ENCODE measurements at regions not wholly inside any gene's neighbourhood (a gene's known extent, or its start where the extent isn't known, plus 50 kb on each side); places are given as distances from the start of the nearest gene placed in this dataset.

- DNase-seq (ENCODE audit: low read depth in 2 of 2) = no peak
Measured at GRCh38 chr4:35938936-35939335, 305.4 kb downstream of the ARAP2 start.

GRCh38 chr4:35939751-35940150, 304.6 kb downstream of the ARAP2 start:
- DNase-seq (ENCODE audit: low read depth in 2 of 2) = no peak

DNA sequence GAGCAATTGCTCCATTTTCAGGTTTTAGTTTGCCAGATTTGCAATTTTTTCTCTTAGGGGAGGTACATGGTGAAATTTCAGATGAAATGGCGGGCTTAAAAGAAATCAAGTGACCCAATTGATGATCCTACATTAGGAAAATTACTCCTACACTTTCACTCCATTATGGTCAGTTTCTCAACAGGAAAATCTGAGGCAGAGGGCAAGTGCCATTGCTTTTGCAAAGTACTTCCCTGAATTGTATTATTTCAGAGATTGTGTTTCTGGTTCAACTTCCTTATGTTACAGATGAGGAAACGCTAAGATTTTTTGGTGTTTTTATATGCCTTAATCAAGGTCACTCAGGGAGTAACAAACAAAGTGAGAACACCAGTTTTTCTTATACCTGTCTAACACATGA, 302.2 kb downstream of the ARAP2 start:
- no peak for DNase-seq (ENCODE audit: low read depth in 2 of 2)

DNA sequence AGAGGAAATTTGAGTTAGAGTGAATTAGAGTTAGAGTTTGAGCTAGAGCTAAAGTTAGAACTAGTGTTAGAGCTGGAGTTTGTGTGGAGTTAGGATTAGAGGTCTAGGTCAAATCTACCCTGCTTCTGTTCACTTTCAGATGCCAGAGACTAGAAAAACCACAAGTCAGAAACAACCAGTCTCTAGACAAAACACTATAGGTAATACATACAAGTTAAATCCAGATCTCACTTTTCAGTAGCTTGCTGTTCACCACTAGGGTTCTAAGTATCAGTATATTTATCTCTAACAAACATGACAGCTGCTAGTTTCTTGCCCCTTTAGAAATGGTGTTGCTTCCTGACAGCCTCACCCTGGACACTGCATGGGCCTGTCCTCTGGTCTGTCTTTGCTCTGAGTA, 300.7 kb downstream of the ARAP2 start:
- DNase-seq (ENCODE audit: low read depth in 2 of 2) = no peak

DNA sequence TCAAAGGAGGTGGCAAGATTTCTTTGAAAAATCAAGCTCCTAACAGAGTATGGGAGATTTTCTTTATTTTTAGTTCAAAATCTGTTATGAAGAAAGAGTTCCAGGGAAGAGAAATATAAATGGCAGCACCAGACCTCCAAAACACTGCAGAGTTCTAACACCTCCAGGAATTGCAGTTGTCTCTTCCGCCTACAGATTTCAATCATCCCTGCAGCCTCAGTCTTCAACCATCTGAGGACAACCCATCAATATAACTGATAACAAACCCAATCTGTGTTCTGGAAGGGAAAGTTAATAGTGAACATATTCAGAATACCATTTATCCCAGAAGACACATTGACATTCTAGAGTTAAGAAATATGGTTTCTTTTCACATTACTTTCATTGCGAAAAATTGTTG, 296.1 kb downstream of the ARAP2 start:
- no peak for DNase-seq (ENCODE audit: low read depth in 2 of 2)

DNA sequence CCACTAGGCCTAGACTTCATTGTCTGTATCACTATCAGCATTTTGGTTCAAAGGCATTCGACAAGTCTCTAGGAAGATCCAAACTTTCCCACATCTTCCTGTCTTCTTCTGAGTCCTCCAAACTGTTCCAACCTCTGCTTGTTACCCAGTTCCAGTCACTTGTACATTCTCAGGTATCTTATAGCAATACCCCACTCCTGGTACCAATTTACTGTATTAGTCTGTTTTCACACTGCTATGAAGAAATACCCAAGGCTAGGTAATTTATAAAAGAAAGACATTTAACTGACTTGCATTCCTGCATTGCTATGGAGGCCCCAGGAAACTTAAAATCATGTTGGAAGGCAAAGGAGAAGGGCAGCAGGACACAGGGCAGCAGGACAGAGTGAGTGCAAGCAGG, 293.9 kb downstream of the ARAP2 start:
- DNase-seq (ENCODE audit: low read depth in 2 of 2) = no peak

- DNase-seq (ENCODE audit: low read depth in 2 of 2) = no peak
Measured at GRCh38 chr4:35952751-35953150, 291.6 kb downstream of the ARAP2 start.

GRCh38 chr4:35963383-35963782, 280.9 kb downstream of the ARAP2 start:
- DNase-seq (ENCODE audit: low read depth in 2 of 2) = no peak

DNA sequence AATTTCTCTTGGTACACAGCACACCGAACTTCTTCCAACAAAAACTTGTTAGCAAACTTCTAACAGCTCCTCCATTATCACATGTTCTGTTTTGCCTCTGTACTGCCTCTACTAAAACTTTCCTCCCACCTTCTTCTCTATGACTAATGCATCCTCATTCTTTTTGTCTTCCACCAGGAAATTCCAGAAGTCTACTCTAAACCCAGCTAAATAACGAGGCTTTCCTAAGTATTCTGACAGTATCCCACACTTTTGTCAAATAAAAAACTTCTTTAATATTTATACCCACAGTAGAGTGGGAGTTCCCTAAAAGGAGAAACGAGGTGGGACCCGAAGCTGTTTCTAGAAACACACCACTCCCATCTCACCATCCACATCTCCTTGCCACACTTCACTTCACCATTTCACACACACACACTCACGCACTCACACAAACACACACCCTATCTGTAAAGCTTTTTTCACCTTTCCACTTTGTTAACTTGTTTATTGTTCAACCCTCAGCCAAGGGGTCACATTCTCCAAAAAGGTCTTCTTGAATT, 280.3 kb downstream of the ARAP2 start:
- DNase-seq (ENCODE audit: low read depth in 2 of 2) = no peak

GRCh38 chr4:35965300-35965699, 279.0 kb downstream of the ARAP2 start:
- DNase-seq (ENCODE audit: low read depth in 2 of 2) = no peak

DNA sequence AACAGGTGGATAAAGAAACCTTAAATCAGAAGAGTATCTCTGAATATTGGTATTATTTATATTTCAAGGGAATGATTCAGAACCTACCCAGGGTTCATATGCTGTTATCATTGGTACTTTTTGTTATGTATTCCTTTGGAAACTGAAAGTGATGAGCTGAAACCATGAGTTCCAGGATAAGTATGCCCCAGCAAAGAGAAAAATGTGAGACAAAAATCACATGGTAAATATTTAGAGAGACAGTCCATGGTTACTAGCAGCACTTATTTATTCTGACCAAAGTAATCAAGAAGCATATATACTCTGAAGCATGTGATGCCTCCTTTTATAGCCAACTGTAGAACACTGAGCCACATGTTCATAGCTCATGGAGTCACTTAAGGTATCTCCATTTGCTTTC, 277.7 kb downstream of the ARAP2 start:
- no peak for DNase-seq (ENCODE audit: low read depth in 2 of 2)

DNA sequence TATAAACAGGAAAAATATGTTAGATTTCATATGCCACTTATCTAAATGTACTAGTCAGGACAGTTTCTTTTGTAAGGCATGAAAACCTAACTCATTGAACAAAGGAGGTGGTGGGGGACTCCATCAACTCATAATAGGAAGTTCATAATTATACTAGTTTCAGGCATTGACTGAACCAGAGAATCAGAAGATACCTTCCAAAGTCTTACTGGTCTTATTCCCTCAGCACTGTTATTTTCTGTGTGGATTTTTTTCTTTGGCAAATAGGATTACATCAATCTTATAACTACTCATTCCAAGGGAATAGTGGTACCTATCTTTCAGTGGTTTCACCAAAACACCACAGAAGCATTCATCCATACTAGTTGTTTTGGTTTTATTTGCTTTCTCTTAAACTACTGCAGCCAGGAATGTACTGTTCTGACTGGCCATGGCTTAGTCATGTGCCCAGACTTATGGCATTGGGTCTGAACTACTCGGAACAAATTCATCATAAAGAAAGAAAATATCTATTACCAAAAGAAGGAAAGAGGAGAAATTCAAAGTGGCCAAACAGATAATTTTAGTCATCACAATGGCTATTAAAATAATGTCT, 273.9 kb downstream of the ARAP2 start:
- peak in 1 of 2 donors; percentile 5 for DNase-seq (ENCODE audit: low read depth in 2 of 2)

DNA sequence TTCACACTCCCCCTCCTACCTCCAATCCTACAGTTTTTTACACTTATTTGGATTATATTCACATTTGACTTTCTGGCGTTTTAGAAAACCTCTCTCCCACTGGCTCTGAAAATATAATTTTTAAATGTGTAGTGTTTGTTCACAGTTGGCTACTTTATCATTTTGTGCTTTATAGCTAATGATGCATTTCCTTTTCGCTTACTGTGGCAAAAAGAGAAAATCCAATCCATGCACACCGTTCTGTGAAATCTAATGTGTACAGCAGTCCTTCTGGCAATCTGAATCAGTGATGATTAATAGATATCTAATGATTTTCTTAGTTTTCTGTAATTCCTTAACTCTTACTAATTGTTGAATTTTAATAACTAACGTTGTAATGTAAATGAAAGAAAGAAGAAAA, 271.5 kb downstream of the ARAP2 start:
- no peak for DNase-seq (ENCODE audit: low read depth in 2 of 2)

DNA sequence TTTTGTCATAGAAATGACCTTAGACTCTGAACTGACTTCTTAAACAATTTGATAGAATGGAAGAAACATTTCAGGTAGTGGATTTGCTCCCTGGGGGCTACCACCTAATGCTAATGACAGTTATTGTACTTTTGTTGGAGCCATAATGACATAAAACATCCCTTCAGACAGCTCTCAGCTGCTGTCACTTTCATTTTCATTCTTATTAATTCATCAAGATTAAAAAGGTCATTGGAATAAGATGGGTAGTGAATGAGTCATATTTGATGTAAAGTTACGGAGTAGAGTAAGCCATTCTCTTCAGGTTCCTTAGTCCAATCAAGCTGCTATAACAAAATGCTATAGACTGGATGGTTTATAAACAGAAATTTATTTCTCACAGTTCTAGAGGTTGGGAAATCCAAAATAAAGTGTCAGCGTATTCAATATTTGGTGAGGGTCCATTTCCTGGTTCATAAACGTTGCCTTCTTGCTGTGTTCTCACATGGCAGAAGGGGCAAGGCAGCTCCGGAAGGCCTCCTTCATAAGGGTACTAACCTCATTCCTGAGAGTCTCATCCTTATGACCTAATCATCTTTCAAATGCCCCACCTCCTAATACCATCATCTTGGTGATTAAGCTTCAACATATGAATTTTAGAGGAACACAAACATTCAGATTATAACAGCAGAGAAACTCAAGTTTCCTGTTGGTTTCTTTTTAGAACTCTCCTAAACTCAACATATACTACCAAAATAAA, 268.5 kb downstream of the ARAP2 start:
- no peak for DNase-seq (ENCODE audit: low read depth in 2 of 2)

GRCh38 chr4:35978551-35978950, 265.8 kb downstream of the ARAP2 start:
- no peak for DNase-seq (ENCODE audit: low read depth in 2 of 2)

DNA sequence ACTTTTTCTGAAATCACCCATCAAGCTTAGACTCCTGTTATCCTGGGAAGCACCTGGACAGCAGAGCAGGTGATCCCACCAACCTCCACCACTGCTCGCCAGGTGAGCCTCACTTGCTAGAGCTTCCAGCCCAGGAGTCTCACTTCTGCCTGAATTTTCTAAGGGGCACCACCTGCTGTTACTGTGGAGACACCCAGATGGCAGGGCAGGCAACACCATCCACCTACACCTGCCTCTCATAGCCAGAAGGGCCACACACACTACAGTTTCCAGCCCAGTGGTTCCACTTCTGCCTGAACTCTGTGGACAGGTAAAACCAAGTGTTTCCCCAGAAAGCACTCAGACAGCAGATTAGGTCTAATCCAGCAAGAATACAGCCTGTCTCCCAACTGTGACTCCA, 262.0 kb downstream of the ARAP2 start:
- DNase-seq (ENCODE audit: low read depth in 2 of 2) = no peak

- DNase-seq (ENCODE audit: low read depth in 2 of 2) = no peak
Measured at GRCh38 chr4:35986537-35986936, 257.8 kb downstream of the ARAP2 start.

- DNase-seq (ENCODE audit: low read depth in 2 of 2) = no peak
Measured at GRCh38 chr4:35993606-35994005, 250.7 kb downstream of the ARAP2 start.

- DNase-seq (ENCODE audit: low read depth in 2 of 2) = no peak
Measured at GRCh38 chr4:36000941-36001557, 243.3 kb downstream of the ARAP2 start.

GRCh38 chr4:36003051-36003450, 241.3 kb downstream of the ARAP2 start:
- DNase-seq (ENCODE audit: low read depth in 2 of 2) = no peak

DNA sequence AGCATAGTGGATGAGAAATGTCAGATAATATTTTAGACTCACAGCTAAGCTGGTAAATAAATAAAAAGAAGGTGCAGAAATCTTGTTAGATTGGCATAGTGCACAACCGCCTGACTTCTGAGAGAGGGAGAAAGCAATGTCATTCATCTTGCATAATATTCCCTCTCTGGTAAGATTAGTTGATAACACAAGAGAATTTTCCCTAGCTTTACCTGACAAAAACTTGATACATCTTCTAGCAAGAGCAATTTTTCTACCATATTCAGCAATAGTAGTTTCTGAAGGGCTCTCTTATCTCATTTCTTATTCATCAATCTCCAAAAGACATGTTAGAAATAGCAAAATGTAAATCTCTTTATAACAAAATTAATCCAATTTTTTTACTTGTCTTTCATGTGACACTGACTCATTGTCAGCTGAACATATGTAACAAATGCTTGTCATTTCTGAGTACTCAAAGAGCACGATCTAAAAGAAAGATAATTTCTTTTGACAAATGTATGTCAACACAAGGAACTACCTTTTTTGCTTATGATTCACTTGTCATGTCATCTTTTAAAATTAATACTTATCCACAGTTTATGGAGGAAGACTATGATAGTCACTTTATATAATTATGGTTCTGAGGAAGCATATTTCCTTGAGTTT, 240.0 kb downstream of the ARAP2 start:
- DNase-seq (ENCODE audit: low read depth in 2 of 2) = no peak

DNA sequence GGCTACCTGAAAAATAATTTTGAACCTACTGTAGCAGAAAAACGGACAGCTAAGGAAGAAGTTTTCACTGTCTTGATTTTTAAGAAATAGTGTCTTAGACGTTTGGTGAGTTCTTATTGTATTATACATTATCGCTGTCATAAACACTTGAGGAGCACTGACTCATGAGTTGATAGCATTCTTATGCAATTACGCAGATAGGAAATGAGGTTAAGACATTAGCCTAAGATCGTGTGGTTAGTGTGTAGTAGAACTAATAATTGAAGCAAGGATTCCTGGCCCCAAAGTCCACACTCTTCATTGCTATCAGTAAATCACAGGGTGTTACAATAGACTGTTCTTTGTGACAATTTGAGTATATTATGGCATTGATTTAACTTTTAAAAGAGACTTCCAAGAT, 238.1 kb downstream of the ARAP2 start:
- DNase-seq (ENCODE audit: low read depth in 2 of 2) = no peak

All from stimulated activated CD8-positive, alpha-beta memory T cell treated with anti-CD3 and anti-CD28 coated beads, Interleukin-2, amount 100 ng/mL, for 48 hours (primary cell).